Posterior cingulate gyrus (tissue), 11 donors: ENCODE measurements at regions not wholly inside any gene's neighbourhood (a gene's known extent, or its start where the extent isn't known, plus 50 kb on each side); places are given as distances from the start of the nearest gene placed in this dataset.
"Not testable (repeated sequence)": the region's sequence is repeated elsewhere in the genome, so short reads cannot be mapped to it uniquely, and the experiment has no call there.

Source experiments
- DNase-seq, 10 donors: peaks; one replicate each; pipeline versions ENCODE4 v3.0.0 to v3.0.0-alpha.2; 2020 to 2021; ENCODE audit warnings: mixed read lengths in 3 of 10
- intact Hi-C: fragments of 100-400 bp; cut with DNase I; formaldehyde crosslinking; loops from one replicate; pipeline ENCODE4 v1.15.1; 2023

DNA sequence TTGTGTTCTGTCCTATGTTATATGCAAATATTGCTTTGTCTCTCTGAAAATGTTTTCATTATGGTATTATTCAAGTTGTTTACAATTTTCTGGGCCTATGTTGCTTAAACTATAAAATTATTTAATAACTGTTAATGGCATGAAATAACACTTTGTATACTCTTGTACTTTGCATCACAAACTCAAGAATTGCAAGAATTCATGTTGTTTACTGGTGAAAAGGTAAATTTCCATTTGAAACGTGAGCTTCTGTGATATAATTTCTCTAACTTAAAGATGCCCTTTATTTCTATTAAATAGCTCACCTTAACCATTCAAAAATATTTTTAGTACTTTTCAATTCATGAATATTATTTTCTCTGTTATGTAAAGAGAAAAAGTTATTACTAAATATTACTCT is 1504.2 kb downstream of the SUCLG1 start:
- intact Hi-C loops: no loop called here
- DNase-seq: no peak

DNA sequence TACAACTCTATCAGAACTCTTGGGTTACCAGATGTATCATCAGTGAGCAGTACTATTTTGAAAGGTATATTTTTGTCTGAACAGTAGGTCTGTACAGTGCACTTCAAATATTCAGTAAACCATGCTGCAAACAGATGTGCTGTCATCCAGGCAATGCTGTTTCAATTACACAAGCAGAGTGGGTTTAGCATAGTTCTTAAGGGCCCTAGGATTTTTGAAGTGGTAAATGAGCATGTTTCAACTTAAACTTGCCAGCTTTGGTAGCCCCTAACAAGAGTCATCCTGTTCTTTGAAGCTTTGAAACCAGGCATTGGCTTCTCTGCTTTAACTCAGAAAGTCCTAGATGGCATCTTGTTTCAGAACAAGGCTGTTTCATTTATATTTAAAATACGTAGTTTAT is 1519.9 kb downstream of the SUCLG1 start:
- intact Hi-C loops: no loop called here
- DNase-seq: no peak

- peak in 1 of 10 donors; percentile 75 for DNase-seq
- intact Hi-C loops: not testable (repeated sequence)
Measured at GRCh38 chr2:82938321-82938845, 1520.7 kb downstream of the SUCLG1 start.

DNA sequence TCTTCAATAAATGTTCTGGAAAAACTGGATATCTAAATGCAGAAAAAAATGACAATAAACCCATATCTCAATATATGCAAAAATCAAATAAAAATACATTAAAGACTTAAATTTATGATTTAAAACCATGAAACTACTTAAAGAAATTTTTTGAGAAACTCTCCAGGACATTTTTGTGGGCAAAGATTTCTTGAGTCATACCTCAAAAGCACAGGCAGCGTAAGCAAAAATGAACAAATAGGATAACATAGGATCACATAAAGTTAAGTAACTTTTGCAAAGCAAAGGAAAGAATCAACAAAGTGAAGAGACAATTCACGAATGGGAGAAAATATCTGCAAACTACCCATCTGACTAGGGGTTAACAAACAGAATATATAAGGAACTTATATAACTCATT is 1545.5 kb downstream of the SUCLG1 start:
- no peak for DNase-seq
- intact Hi-C loops: no loop called here

DNA sequence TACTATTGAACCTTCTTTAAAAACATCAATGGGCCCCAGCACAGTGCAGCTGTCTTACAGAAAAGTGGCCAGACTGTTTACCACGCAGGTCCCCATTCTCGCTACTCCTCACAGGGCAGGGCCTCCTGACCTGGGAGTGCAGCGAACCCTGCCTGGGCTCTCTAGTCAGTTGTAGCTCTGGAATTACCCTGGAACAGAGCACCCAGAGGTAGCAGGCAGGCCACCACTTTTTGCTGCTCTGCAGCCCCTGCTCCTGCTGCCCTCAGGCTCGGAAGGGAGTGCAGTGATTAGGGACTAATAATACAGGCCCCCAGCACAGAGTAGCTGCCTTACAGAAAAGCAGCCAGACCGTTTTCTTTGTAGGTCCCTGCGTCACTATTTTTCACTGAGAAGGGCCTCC is 1563.0 kb downstream of the SUCLG1 start:
- DNase-seq: peak in 2 of 10 donors; percentile 36 to 40
- intact Hi-C loops: no loop called here

DNA sequence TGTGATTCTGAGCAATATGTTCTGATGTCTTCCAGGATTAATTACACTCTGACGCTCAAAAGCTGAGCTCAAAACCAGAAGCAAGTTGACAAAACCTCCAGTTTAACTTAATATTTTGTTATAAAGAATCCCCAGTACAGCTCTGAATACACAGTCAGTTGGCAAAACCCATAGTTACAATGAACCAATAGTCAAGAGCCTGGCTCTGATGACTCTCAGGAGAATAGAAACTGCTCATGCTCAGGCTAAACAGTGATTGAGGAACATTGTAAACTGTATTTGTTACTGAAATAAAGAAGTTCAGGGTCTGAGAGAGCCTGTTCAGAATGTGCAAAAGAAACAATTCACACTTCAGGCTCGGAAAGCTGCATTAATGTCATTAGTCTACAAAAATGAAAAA is 1565.9 kb downstream of the SUCLG1 start:
- intact Hi-C loops: no loop called here

DNA sequence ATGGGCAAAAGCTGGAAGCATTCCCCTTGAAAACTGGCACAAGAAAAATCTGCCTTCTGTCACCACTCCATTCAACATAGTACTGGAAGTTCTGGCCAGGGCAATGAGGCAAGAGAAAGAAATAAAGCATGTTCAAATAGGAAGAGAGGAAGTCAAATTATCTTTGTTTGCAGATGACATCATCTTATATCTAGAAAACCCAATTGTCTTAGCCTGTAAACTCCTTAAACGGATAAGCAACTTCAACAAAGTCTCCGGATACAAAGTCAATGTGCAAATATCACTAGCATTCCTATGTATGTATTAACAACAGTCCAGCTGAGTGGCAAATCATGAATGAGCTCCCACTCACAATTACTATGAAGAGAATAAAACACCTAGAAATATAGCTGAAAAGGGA is 1579.3 kb downstream of the SUCLG1 start:
- DNase-seq: no peak
- intact Hi-C loops: no loop called here

More for the DNA sequence above, 1565.9 kb downstream of the SUCLG1 start:
- DNase-seq: no peak

DNA sequence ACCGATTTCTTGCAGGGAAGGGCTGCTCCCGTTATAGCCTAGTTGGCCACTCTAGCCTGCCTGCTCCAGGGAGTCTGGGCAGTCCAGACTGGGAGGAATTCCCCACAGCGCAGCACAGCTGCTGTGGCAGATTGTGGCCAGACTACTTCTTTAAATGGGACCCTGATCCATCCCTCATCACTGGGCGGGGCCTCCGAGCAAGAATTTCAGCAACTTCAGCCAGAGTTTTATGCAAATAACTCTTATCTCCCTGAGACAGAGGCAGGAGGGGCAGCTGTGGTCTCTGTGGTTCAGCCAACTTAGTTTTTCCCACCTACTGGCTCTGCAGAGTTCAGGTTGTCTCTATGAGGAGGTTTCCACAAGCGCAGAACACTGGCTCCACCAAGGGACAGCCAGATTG is 1583.2 kb downstream of the SUCLG1 start:
- intact Hi-C loops: no loop called here

DNA sequence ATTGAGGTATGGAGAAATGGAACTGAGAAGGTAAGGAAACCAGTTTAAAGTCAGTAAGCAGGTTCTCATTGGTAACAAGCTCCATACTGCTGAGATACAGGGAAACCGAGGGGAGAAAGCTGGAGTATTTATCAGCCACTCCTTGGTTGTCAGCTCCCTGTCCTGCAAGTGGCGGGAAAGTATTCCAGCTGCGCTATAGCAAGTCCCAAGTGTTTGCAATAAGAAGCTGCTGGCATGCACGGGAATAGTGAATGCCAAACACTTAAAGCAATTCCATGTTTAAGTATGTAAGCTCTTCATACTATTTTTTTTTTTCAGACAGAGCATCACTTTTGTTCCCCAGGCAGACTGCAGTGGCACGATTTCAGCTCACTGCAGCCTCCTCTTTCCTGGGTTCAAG is 1601.1 kb downstream of the SUCLG1 start:
- intact Hi-C loops: no loop called here

More for the DNA sequence above, 1583.2 kb downstream of the SUCLG1 start:
- no peak for DNase-seq

DNA sequence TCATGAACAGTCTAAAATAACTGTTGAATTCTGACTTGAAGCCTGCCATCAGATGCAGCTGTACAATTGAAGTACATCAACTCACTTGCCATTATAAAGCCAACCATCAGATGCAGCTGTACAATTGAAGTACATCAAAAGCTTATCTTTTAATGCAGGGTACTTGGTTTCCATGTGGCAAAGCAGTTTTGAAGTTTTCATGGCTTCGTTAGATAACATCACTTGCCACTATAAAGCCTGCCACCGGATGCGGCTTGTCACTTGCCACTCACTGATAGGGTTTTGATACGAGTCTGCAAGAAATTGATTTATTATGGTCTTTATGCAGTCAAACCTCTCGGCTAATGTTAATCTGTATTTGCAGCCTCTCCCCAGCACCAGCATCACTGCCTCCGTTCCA is 1605.8 kb downstream of the SUCLG1 start:
- peak in 1 of 10 donors; percentile 15 for DNase-seq
- intact Hi-C loops: no loop called here

More for the DNA sequence above, 1601.1 kb downstream of the SUCLG1 start:
- no peak for DNase-seq

GRCh38 chr2:82852787-82853186 is 1606.3 kb downstream of the SUCLG1 start:
- no peak for DNase-seq
- intact Hi-C loops: no loop called here

- intact Hi-C loops: no loop called here
Measured at GRCh38 chr2:82848285-82848684, 1610.8 kb downstream of the SUCLG1 start.

GRCh38 chr2:82839036-82839435 is 1620.0 kb downstream of the SUCLG1 start:
- intact Hi-C loops: no loop called here
- no peak for DNase-seq

More at GRCh38 chr2:82848285-82848684, 1610.8 kb downstream of the SUCLG1 start:
- peak in 1 of 10 donors; percentile 52 for DNase-seq

DNA sequence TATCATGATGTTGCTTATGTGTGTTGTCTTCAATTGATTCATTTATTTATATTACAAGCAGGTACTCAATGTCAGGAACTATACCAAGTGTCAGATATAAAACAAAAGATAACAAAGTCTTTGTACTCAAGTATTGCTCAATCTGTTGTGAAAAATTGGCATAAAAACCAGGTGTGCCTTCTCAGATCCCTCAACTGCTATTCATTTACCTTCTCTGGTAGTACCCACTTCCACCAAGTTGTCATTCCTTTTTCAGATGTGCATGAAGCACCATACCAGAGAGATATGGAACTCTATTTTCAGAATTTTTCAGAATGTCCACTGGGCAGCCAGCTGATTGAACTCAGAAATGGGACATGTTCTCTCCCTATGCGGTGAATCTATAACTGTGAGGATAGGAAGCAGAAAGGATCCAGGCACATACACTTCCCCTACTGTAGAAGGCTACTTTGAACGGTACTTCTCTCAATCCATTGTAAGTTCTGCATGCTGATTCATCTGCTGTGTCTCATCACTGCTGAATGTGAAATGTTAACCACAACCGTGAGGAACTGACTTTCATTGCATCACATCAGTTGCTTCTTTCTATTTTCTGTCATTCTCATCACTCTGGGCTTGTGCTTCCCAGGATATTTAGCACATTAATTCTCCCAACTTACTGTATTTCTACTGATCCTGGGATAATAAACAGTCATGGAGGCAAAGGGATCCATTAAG is 1621.3 kb downstream of the SUCLG1 start:
- no peak for DNase-seq
- intact Hi-C loops: no loop called here

- no peak for DNase-seq
- intact Hi-C loops: no loop called here
Measured at GRCh38 chr2:82834893-82835292, 1624.2 kb downstream of the SUCLG1 start.

DNA sequence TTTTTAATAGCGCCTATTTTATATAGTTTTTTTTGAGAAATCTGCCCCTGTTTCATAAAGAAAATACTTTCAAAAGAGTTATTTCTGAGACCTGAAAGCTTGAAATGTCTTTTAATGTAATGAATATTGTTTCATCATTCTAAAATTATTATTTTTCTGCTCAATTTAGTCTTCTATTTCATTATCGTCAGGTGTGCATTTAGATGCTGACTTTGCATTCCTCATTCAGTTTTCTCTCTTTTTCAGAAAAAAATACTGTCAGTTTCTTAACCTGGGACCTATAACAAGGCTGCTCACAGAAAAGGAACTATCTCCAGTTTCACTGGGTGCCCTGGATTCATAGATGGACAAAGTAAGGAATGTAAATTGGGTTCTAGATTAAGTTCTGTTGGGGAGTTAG is 1631.7 kb downstream of the SUCLG1 start:
- intact Hi-C loops: no loop called here
- DNase-seq: no peak

DNA sequence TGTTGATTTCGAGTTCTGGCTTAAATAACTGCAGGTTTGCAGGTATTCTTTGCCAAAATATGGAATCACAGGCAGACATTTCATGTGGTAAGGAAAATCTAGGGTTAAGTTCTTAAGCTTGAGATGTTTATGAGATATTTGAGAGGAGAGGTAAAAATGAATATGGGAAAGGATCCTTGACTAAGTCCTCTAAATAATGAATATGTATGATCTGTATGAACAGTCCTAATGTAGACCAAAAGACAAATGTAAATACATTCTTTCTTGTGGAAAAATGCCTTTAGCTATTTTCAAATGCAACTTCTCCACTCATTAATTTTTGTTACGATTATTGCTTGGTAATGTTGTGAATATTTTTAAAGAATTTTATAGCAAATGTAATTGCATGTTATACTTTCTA is 1632.6 kb downstream of the SUCLG1 start:
- intact Hi-C loops: no loop called here
- DNase-seq: no peak

DNA sequence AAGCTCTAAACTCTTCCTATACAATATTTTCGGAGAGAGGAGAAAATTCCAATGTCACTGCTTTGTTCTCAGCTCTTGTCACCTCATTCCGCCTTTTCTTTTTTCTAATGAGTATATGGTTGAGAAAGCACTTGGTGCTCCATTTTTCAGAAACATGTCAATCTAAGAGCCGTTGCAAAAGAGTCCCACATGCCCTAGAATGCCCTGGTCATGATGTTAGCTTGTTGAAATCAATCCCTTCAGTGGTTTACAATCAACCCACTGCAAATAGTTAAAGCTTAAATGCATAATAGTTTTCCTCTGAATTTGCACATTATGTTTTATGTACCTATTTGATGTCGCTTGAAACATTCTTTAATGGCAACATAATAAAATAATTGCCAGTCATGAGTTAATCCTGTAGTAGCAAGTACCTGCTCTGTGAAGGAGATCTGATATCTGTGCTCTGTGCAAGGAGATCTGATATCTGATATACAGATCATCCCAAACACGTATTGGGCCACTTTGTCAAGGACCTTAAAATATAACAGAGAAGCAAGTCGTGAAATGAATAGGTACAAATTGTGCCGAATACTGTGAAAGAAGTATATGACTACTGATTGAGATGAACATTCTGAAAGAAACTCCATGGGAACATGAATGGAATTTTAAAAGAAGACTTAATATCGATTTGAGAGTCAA is 1633.5 kb downstream of the SUCLG1 start:
- intact Hi-C loops: no loop called here
- no peak for DNase-seq

DNA sequence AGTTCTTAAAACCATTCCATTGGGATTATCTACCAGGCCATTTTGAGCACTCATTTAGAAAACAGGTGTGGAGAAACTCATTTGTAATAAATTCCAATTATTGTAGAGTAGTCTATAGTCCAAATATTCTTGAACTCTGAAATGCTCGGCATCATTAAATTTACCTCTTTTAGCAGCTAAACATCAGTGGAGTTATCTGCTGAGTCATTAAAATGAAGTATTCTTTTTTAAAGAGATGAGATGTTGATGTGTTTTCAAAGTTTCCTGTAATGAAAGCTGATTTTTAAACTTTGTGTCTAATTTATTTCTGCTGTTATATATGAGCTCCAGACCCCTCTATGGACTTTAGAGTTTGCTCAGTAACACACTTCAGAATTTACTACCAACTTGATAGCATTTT is 1635.2 kb downstream of the SUCLG1 start:
- intact Hi-C loops: no loop called here
- DNase-seq: no peak

GRCh38 chr2:82819951-82820350 is 1639.1 kb downstream of the SUCLG1 start:
- intact Hi-C loops: no loop called here
- no peak for DNase-seq

DNA sequence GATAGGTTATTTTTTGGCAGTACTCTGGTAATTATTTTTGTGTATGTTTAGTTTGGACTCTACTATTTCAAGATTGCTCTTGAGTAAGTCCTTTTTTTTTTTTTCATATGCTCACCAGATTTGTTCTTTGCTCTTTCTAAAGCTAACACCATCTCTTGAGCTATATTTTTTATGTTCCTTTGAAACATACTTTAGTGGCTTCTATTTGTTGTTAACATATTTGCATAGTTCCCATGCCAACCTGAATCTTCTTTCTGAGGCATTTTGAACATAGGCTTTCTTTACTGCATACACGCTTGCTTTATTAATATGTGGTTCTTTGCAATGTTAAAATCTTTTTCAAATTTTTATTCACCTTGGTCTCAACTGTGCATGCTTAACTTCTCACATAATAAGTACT is 1644.9 kb downstream of the SUCLG1 start:
- intact Hi-C loops: no loop called here

GRCh38 chr2:82811946-82812345 is 1647.1 kb downstream of the SUCLG1 start:
- intact Hi-C loops: no loop called here
- no peak for DNase-seq

More for the DNA sequence above, 1644.9 kb downstream of the SUCLG1 start:
- DNase-seq: no peak
